Activated T-cell treated with anti-CD3 and anti-CD28 coated beads, Interleukin-2, amount 50 U/mL, for 4 hours (primary cell): ENCODE measurements at regions not wholly inside any gene's neighbourhood (a gene's known extent, or its start where the extent isn't known, plus 50 kb on each side); places are given as distances from the start of the nearest gene placed in this dataset.

Source experiments
- ATAC-seq, 2 donors: fragments of 200-7000 bp; cut with Tn5 transposase; one replicate each; pipeline ENCODE4 v1.10.0; 2021
- DNase-seq: peaks from one replicate; pipeline ENCODE4 v3.0.0-alpha.2; 2020
- H3K27me3 Mint-ChIP-seq: one replicate; pipeline ENCODE4 v1.8.0; 2021; ENCODE audit warnings: low read depth, mixed read lengths
- H3K36me3 Mint-ChIP-seq: one replicate; pipeline ENCODE4 v1.8.0; 2022; ENCODE audit warnings: mixed read lengths; ENCODE audit not compliant: insufficient read depth
- H3K4me1 Mint-ChIP-seq: one replicate; pipeline ENCODE4 v1.8.0; 2021; ENCODE audit warnings: low read depth, mixed read lengths
- H3K4me3 Mint-ChIP-seq: one replicate; pipeline ENCODE4 v1.8.0; 2021; ENCODE audit warnings: mild to moderate bottlenecking, moderate library complexity, mixed read lengths
- H3K9me3 Mint-ChIP-seq: one replicate; pipeline ENCODE4 v1.8.0; 2021; ENCODE audit warnings: mixed read lengths

DNA sequence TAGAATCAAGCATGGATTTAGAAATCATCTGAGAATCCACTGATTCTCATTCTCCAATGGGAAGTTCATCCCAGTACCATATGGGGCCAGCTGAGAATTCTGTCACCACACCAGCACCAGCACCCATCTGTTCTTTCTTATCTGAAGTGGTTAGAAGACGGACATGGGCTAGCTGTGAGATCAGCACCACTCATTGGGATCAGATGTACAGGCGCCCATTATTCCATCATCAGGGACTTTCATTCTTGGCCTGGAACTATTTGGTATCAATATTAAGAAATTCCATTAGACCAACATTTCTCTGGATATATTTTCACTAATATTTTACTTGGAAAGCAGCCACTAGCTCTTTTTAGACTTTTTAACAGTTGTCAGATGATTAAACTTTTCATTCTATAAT, 185.9 kb upstream of the LINC00305 start:
- H3K36me3 Mint-ChIP-seq: no peaks in the 10 kb centered on the region
- peaks cover 3% of the 10 kb centered on the region for H3K9me3 Mint-ChIP-seq
- no peaks in the 10 kb centered on the region for H3K4me1 Mint-ChIP-seq
- no peak overlapping the region for H3K4me3 Mint-ChIP-seq
- ATAC-seq (no peak), DNase-seq (no peak)
- H3K27me3 Mint-ChIP-seq: no peaks in the 10 kb centered on the region

DNA sequence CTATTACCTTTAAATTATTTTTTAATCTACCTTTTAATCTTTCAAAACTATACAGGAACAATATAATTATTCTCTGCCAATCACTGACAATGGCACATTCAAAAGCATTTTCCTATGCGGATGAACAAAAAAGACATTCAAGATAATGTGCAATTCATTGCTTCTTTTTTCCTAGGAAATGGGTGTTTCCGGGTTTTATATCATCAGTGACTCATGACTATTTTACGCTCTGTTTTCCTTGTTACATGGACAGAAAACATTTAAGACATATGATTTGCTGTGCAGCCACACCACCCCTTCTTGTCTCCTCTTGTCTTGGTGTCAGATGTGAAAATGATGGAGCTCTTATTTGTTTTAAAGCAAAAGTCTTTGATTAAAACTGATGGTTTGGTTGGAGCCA, 184.7 kb upstream of the LINC00305 start:
- no peak for ATAC-seq
- no peak overlapping the region for H3K4me3 Mint-ChIP-seq
- no peaks in the 10 kb centered on the region for H3K27me3 Mint-ChIP-seq
- H3K9me3 Mint-ChIP-seq: peaks cover 3% of the 10 kb centered on the region
- DNase-seq: no peak
- H3K36me3 Mint-ChIP-seq: no peaks in the 10 kb centered on the region
- no peaks in the 10 kb centered on the region for H3K4me1 Mint-ChIP-seq

GRCh38 chr18:64332835-64333234, 183.9 kb upstream of the LINC00305 start:
- Mint-ChIP-seq H3K4me3 (no peak overlapping the region), H3K36me3 (no peaks in the 10 kb centered on the region), H3K27me3 (no peaks in the 10 kb centered on the region), H3K4me1 (no peaks in the 10 kb centered on the region), H3K9me3 (peaks cover 3% of the 10 kb centered on the region)
- DNase-seq (no peak), ATAC-seq (no peak)

GRCh38 chr18:64331419-64331818, 182.5 kb upstream of the LINC00305 start:
- peaks cover 3% of the 10 kb centered on the region for H3K9me3 Mint-ChIP-seq
- no peaks in the 10 kb centered on the region for H3K36me3 Mint-ChIP-seq
- no peak for DNase-seq
- no peaks in the 10 kb centered on the region for H3K27me3 Mint-ChIP-seq
- no peaks in the 10 kb centered on the region for H3K4me1 Mint-ChIP-seq
- ATAC-seq: no peak
- no peak overlapping the region for H3K4me3 Mint-ChIP-seq

DNA sequence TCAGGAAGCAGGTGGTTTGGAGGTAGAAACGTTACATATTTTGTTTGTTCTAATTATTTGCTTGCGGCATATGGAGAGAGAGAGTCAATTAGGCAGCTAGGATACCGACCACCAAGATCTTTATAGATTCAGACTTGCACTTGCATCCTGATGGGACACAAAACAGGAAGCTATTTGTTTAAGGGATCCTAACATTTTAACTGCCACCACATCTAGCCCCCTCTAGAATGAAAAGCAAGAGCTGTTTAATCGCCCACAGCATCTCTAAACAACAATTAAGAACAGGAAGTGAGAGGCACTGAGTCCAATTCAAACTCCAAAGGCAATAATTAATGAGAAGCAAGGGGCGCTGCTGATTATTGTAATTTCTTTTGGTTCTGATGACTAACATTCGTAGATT, 182.0 kb upstream of the LINC00305 start:
- H3K4me1 Mint-ChIP-seq: no peaks in the 10 kb centered on the region
- no peaks in the 10 kb centered on the region for H3K36me3 Mint-ChIP-seq
- no peak overlapping the region for H3K4me3 Mint-ChIP-seq
- ATAC-seq (no peak), DNase-seq (no peak)
- H3K27me3 Mint-ChIP-seq: no peaks in the 10 kb centered on the region
- peaks cover 3% of the 10 kb centered on the region for H3K9me3 Mint-ChIP-seq

DNA sequence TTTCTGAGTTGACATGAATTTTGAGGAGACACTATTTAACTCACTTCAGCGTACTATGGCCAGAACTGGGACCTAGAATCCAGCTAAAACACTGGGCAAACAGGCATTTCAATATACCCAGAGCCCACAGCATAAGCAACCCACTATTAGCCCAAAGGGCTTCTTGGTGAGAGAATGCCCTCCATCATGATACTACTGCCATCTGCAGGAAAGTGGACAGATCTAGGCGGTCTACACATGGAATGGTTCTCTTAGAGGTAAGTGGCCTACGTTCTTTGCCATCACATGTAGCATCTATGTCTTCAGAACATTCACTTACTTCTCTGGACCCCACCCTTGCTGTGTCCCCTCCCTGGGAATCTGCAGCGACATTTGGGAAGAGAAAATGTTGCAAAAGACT, 181.3 kb upstream of the LINC00305 start:
- no peak overlapping the region for H3K4me3 Mint-ChIP-seq
- no peaks in the 10 kb centered on the region for H3K36me3 Mint-ChIP-seq
- no peaks in the 10 kb centered on the region for H3K4me1 Mint-ChIP-seq
- ATAC-seq (no peak), DNase-seq (no peak)
- H3K27me3 Mint-ChIP-seq: no peaks in the 10 kb centered on the region
- peaks cover 3% of the 10 kb centered on the region for H3K9me3 Mint-ChIP-seq

- H3K4me3 Mint-ChIP-seq: no peak overlapping the region
- H3K27me3 Mint-ChIP-seq: no peaks in the 10 kb centered on the region
- peaks cover 18% of the 10 kb centered on the region for H3K9me3 Mint-ChIP-seq
- H3K4me1 Mint-ChIP-seq: no peaks in the 10 kb centered on the region
- ATAC-seq (no peak), DNase-seq (no peak)
- H3K36me3 Mint-ChIP-seq: no peaks in the 10 kb centered on the region
Measured at GRCh38 chr18:64322189-64322588, 173.3 kb upstream of the LINC00305 start.

DNA sequence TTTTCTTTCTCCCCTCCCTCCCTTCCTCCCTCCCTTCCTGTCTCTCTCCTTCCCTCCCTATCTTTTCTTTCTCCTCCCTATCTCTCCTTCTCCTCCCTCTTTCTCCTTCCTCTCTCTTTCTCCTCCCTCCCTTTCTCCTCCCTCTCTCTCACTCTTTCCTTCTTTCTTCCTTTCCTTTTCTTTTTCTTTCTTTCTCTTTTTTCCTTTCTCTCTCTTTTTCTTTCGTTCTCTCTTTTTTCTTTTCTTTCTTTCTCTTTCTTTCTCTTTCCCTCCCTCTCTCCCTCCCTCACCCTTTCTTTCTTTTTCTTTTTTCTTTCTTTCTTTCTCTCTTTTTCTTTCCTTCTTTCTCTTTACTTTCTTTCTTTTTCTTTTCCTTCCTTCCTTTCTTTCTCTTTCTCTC, 169.7 kb upstream of the LINC00305 start:
- DNase-seq: no peak
- Mint-ChIP-seq H3K4me3 (no peak overlapping the region), H3K9me3 (peaks cover 18% of the 10 kb centered on the region), H3K27me3 (no peaks in the 10 kb centered on the region), H3K36me3 (no peaks in the 10 kb centered on the region), H3K4me1 (no peaks in the 10 kb centered on the region)
- no peak for ATAC-seq

- no peak for ATAC-seq
- Mint-ChIP-seq H3K9me3 (no peaks in the 10 kb centered on the region), H3K27me3 (no peaks in the 10 kb centered on the region), H3K4me3 (no peak overlapping the region), H3K4me1 (no peaks in the 10 kb centered on the region), H3K36me3 (no peaks in the 10 kb centered on the region)
- DNase-seq: no peak
Measured at GRCh38 chr18:64311859-64312258, 163.0 kb upstream of the LINC00305 start.

DNA sequence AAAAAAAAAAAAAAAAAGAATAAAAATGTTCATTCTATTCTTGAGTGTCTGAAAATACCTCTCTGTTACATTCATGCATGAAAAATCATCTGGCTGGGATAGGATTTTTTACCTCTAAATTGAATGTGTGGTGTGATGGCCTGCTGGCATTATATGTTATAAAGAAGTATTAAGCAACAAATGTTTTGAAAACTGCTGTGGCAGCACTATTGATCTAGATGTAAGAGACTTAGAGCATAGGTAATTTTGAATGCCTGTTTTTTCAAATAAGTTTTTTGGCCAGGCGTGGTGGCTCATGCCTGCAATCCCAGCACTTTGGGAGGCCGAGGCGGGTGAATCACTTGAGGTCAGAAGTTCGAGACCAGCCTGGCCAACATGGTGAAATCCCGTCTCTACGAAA, 147.0 kb upstream of the LINC00305 start:
- DNase-seq (no peak), ATAC-seq (no peak)
- Mint-ChIP-seq H3K36me3 (no peaks in the 10 kb centered on the region), H3K4me3 (no peak overlapping the region), H3K4me1 (no peaks in the 10 kb centered on the region), H3K9me3 (no peaks in the 10 kb centered on the region), H3K27me3 (no peaks in the 10 kb centered on the region)

DNA sequence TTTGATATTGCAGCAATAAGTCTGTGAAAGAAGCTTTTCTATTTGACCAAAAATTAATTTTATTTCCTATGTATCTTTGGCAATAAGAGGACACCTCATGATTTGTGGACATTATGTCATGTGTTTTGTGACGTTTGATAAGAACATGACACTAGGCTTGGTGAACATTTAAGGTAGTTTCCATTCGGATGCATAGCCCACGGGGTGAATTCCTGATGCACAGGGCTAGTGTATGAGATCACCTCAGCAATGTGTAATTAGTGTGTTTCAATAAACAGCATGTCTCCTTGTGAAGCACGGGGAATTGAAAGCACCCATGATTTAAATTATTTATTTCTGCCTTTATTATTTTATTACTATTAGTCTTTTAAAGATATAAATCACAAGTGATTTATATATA, 146.1 kb upstream of the LINC00305 start:
- ATAC-seq (no peak), DNase-seq (no peak)
- H3K4me3 Mint-ChIP-seq: no peak overlapping the region
- H3K4me1 Mint-ChIP-seq: no peaks in the 10 kb centered on the region
- H3K27me3 Mint-ChIP-seq: no peaks in the 10 kb centered on the region
- H3K9me3 Mint-ChIP-seq: no peaks in the 10 kb centered on the region
- no peaks in the 10 kb centered on the region for H3K36me3 Mint-ChIP-seq

GRCh38 chr18:64288432-64288831, 139.5 kb upstream of the LINC00305 start:
- Mint-ChIP-seq H3K4me3 (no peak overlapping the region), H3K9me3 (no peaks in the 10 kb centered on the region), H3K4me1 (no peaks in the 10 kb centered on the region), H3K27me3 (no peaks in the 10 kb centered on the region), H3K36me3 (no peaks in the 10 kb centered on the region)
- DNase-seq (no peak), ATAC-seq (no peak)

GRCh38 chr18:64287926-64288325, 139.0 kb upstream of the LINC00305 start:
- ATAC-seq (no peak), DNase-seq (no peak)
- Mint-ChIP-seq H3K27me3 (no peaks in the 10 kb centered on the region), H3K4me1 (no peaks in the 10 kb centered on the region), H3K9me3 (no peaks in the 10 kb centered on the region), H3K36me3 (no peaks in the 10 kb centered on the region), H3K4me3 (no peak overlapping the region)

- H3K36me3 Mint-ChIP-seq: no peaks in the 10 kb centered on the region
- no peaks in the 10 kb centered on the region for H3K27me3 Mint-ChIP-seq
- peaks cover 3% of the 10 kb centered on the region for H3K9me3 Mint-ChIP-seq
- DNase-seq (no peak), ATAC-seq (no peak)
- H3K4me3 Mint-ChIP-seq: no peak overlapping the region
- no peaks in the 10 kb centered on the region for H3K4me1 Mint-ChIP-seq
Measured at GRCh38 chr18:64283059-64283458, 134.2 kb upstream of the LINC00305 start.

- Mint-ChIP-seq H3K4me1 (no peaks in the 10 kb centered on the region), H3K36me3 (no peaks in the 10 kb centered on the region), H3K9me3 (peaks cover 13% of the 10 kb centered on the region), H3K27me3 (no peaks in the 10 kb centered on the region), H3K4me3 (no peak overlapping the region)
- DNase-seq: no peak
- ATAC-seq: no peak
Measured at GRCh38 chr18:64278026-64278425, 129.1 kb upstream of the LINC00305 start.
